ENCODE measurements at regions not wholly inside any gene's neighbourhood (a gene's known extent, or its start where the extent isn't known, plus 50 kb on each side); places are given as distances from the start of the nearest gene placed in this dataset.
"Not testable (repeated sequence)": the region's sequence is repeated elsewhere in the genome, so short reads cannot be mapped to it uniquely, and the experiment has no call there.

GRCh38 chr10:109040622-109041021, 882.7 kb downstream of the XPNPEP1 start:
- DNase-seq = no peak

DNA sequence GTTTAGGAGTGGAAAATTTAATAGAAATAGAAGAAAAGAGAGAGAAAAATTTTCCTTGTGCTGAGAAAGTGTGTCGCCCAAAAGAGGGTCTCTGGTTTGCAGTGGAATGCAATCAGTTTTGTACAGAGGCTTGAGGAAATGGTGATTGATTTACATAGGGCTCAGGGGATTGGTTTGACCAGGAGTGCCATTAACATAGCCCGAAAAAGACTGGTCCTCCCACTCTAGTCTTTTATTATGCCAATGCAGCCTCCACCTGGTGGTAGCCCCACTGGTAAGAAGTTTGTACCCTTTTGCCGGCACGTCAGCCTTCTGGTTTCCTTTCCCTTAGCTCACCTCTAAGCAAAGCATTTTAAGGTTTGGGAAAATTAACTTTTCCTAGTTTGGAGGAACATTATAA, 885.3 kb downstream of the XPNPEP1 start:
- no peak for DNase-seq

GRCh38 chr10:109030581-109031210, 892.6 kb downstream of the XPNPEP1 start:
- no peak for DNase-seq

DNA sequence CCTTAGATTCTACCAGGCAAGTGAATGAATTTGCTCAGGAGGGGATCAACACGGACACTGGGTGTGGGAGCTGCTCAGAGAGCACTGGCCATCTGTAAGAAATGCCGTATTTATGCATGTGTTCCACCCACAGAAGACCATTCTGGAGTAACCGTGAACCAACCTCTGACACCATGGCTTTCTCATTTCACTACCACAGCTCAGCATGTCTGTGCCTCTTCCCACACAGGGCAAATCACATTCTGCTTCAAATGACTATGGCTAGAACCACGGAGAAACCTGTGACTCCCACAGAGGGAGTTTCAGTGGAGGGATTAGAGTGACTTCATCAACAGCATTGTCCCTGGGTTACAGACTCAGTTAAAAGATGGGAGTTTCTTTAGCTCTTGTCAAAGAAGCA, 893.4 kb downstream of the XPNPEP1 start:
- DNase-seq = no peak

DNA sequence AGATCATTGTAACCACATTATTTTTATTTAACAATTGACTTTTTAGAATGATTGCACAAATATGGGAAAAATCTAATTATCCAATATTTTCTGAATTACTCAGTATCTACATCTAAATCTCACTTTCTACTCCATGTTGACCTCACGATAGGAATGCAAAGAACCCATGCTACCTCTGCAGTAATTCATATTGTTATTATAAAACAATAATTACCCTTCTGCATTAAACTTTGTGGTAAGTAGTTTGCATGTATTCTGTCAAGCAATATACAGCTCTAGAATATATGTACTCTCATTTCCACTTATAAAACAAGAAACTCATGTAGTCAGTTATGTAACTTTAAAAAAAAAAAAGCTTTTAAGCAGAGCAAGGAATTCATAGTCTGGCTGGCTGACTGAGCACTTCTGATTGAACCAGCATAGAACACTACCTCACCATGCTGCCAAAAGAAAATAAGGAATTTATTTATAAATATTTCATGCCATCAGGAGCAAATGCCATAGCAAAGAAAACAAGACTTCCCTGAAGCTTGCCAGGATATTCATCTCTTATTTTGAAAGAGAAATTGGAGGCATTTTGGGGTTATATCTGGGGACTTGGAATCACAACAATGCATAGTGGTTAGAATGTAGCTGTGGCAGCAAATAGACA, 895.7 kb downstream of the XPNPEP1 start:
- no peak for DNase-seq

GRCh38 chr10:109025172-109025571, 898.1 kb downstream of the XPNPEP1 start:
- no peak for DNase-seq

DNA sequence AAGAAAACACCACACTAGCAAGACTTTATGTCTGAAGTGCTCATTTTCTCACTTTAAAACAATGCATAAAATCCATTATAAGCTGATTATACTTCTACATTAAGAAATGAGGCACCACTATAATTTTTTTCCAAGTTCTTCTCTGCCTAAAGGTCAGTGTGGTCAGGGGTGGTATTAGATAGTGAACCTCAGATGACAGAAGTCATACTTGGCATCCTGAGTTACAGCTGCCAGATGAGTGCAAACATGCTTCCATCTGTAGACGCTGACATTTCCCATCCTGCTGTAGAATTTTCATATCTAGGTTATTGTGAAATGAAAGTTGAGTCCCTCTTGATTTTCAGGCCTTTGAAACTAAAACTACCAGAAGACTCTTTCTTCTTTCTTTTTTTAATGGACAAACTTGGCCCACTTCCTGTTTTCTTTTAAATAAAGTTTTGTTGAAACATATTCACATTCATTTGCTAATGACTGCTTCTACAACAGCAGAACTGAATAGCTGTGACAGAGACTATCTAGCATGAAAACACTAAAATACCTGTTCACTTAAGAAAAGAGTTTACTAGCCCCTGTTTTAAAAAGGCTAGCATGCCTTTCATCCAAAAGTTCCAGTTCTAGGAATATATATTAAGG, 900.8 kb downstream of the XPNPEP1 start:
- DNase-seq = no peak

GRCh38 chr10:109019001-109019424, 904.3 kb downstream of the XPNPEP1 start:
- DNase-seq = no peak

DNA sequence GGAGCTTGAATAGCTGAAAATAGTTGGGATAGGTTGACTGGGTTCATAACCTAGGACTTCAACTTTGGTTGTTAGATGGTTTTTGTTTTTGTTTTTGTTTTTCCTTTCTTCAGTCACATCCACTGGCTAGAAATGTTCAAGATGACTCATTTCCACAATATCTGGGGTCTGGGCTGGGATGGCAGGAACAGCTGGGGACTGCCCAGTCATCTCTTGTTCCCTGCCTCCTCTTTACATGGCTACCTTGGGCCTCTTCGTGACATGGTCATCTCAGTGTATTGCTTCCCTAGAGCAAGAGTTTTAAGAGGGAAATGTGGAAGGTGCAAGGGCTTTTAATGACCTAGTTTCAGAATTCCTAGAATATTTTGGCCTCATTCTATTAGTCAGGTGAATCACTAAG, 915.8 kb downstream of the XPNPEP1 start:
- no peak for DNase-seq

GRCh38 chr10:108990441-108990840, 932.9 kb downstream of the XPNPEP1 start:
- no peak for DNase-seq

DNA sequence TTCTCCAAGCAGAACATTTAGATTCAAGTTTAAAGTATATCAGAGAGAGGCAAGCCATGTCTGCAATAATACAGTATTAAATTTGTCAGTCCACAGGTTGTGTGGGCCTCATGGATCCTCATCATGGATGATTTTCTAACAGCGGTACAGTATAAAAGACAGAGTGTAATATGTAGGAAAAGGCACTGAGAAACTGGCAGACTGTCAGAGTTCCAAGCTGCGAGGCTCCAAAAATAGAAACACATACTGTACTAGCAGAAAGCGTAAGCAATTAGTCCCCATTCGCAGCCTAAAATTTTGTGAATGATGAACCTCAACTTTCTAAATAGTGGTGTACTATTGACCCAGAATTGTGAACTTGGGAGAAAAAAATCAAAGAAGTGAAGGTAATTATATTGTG, 933.3 kb downstream of the XPNPEP1 start:
- no peak for DNase-seq

DNA sequence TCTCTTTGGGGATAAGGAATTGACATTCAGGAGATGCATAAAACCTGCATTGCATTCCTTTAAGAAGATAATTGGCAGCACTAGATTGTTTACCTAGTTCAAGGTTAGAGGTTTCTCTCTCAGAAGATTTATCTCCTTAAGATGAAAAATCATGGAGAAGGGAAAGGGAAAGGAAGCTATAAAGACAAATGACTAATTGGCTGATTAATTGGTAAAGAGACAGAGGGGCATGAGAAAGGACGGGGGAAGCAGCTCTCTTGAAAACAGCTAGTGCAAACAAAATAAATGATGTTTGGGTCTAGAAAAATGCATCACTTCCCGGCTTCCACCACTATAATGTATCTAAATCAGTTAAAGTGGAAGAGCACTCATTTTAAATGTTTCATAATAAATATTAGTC, 941.2 kb downstream of the XPNPEP1 start:
- DNase-seq = no peak

DNA sequence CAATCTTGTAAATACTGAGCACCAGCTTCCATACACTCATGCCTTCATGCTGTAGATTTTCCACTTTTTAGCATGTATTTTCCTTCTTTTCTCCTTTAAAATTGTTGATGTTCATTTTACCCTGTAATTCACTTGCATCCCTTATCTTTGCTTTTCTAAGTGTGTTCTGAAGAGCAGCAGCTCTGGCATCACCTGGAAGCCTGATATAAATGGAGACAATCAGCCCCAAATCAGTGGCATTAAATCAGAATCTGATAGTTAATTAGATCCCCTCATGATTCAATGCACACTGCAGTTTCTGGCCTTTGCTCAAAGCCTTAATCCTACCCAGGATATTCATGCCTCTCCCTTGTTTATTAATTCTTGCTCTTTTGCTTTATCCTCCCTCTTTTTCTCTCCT, 942.4 kb downstream of the XPNPEP1 start:
- DNase-seq = no peak

DNA sequence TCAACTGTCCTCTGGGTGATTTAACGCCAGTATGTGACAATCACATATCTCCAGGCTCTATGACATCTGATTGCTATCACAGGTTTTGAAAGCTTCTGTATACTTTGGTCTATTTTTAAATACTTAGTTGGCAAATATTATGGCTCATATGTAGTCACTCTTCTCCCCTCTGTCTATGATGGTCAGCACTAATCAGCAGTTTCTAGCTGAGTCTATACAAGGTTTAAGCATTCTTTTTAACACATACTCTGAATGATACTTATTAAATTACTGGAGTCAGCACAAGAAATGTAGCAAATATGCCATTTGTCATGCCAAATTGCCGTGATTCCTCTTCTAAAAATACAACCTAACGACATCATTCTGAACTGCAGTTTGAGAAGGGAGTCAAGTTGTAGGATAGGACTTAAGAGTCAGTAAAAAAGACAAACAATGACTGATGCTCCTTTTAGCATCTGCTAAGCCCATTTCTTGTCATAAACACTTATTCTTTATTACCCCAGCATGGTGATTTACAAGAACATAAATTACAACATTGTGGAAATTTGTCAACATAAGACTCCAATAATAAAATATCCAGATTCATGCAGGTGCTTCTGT, 947.8 kb downstream of the XPNPEP1 start:
- no peak for DNase-seq

DNA sequence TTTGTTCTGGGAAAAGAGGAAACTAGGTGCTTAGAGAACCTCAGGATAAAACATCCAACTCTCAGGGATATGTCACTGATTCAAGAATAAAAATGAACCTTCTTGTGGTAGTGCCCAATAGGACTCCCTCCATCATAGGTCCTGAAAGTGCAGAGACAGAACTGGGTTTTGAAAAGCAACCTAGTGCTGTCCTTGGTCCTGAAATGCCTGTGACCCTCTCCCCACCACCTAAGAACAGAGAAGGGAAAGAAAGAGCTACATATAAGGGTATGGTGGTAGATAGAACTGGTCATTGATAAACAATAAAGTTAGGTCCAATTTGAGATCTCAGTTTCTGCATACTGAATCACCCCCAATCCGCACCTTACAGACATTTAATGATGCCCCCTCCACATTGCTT, 953.3 kb downstream of the XPNPEP1 start:
- no peak for DNase-seq

GRCh38 chr10:108966411-108966810, 956.9 kb downstream of the XPNPEP1 start:
- no peak for DNase-seq

GRCh38 chr10:108966005-108966404, 957.3 kb downstream of the XPNPEP1 start:
- DNase-seq = no peak

DNA sequence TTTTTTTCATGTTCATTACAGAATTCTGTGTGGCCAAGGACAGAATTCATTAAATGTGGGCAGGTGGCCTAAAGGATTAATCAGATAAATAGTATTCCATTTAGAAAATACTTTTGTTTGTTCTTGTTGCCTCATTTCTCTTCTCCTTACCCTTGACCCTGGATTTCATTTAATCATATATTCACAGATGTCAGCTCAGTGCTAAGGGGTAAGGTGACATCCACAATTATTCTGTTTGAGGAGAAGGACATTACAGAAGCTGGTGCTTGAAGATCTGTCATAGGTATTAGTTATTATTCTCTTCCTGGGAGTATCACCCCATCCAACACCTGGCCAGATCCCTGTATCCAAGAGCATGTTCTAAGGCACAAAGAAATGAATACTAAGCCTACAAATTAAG, 961.1 kb downstream of the XPNPEP1 start:
- no peak for DNase-seq

DNA sequence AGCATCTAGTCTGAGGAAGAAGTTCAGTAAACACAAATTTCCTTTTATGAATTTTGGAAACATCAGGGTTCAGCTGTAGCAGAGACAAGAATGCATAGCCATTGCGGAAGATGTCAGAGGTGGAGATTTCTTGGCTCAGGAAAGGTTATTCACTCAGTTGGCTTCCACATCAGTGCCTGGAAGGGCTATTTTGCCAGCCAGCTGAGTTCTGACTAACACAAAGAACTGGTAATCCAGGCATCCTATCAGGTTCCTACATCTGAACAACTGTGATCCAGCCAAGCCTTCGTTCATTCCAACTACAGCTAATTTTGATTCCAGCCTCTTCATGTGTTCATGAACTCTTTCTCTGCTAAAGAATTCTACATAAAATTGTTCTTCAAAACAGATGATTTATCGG, 965.6 kb downstream of the XPNPEP1 start:
- DNase-seq = no peak

GRCh38 chr10:108956149-108956548, 967.2 kb downstream of the XPNPEP1 start:
- no peak for DNase-seq

DNA sequence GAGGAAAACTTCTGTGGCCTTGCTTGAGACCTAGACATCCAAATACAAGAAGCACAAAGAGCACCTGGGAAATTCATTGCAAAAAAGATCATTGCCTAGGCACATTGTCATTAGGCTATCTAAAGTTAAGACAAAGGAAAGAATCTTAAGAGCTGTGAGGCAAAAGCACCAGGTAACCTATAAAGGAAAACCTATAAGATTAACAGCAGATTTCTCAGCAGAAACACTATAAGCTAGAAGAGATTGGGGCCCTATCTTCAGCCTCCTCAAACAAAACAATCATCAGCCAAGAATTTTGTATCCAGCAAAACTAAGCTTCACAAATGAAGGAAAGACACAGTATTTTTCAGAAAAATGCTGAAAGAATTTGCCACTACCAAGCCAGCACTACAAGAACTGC, 1003.3 kb downstream of the XPNPEP1 start:
- not testable (repeated sequence) for DNase-seq

GRCh38 chr10:108913300-108913699, 1010.0 kb downstream of the XPNPEP1 start:
- no peak for DNase-seq

GRCh38 chr10:108911814-108912541, 1011.3 kb downstream of the XPNPEP1 start:
- DNase-seq = peak; percentile 57

Data from NCI-H69 (cell line).